Inflammatory macrophage (primary cell): ENCODE measurements at regions not wholly inside any gene's neighbourhood (a gene's known extent, or its start where the extent isn't known, plus 50 kb on each side); places are given as distances from the start of the nearest gene placed in this dataset.

Source experiments
- DNase-seq, 2 donors: peaks; one replicate each; pipeline ENCODE4 v3.0.0-alpha.2; 2020 to 2022

DNA sequence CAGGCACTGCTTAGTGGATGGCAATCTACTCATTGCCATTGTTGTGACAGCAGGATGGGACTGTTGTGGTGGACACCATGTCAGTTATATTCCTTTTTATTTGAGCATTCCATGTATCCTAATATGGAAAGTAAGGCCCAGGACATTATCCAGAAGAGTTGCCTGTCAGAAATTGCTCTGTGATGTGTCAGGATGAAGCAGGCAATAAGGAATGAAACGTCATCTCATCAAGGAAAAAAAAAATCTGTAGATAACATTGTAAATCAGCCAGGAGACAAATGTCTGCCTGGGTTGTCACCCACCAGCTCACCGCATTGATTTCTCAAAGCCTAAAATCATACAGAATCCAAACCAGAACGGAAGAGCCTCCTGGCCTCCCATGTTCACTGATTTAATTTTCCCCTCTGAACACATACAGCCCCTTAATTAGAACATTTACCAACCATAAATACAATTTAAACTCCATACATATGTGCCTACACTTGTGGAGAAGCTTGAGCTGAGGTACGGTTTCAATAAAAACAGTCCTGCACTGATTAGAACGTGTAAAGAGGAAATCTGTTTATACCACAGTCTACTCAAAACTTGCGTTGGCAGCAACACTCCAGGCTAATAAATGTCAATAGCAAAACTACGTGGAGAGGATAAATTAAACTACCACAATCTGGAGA is 73.9 kb downstream of the FOXD1 start:
- no peak for DNase-seq

DNA sequence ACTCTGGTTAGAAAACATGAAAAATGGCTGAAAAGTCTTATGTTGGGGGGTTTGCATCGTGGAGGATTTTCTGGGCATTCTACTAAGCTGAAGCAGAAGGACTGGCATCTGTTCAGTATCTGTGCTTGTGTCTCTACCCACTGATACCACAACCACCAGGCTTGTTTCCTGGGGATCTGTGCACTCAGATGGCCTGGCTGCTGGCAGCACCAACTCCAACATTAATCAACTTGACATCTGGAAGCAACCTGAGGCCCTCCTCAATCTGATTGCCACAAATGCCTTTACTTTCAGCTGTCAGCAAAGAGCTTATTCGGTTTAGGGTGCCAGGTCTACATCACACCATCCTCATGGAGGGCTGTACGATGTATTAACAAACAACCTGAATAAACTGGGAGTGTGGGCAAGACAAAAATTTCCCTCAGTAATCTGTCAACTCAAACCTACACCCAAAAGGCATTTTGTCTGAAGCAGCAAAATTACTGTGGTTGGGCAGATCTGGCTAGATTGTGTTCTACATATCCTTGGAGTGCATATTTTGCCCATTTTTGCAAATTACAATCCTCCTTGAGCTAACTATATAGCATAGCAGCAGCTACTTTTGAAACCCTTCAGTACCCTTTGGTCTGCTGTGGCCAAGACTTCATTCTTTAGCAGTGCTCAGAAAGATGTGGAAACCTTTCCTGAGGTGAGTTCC is 74.6 kb downstream of the FOXD1 start:
- no peak for DNase-seq

GRCh38 chr5:73370640-73371583 is 77.7 kb downstream of the FOXD1 start:
- DNase-seq: no peak

- no peak for DNase-seq
Observed at GRCh38 chr5:73370095-73370494, 78.5 kb downstream of the FOXD1 start.

GRCh38 chr5:73369278-73369677 is 79.3 kb downstream of the FOXD1 start:
- no peak for DNase-seq

- DNase-seq: peak; percentile 9 to 46
Observed at GRCh38 chr5:73367650-73368049, 80.9 kb downstream of the FOXD1 start.

DNA sequence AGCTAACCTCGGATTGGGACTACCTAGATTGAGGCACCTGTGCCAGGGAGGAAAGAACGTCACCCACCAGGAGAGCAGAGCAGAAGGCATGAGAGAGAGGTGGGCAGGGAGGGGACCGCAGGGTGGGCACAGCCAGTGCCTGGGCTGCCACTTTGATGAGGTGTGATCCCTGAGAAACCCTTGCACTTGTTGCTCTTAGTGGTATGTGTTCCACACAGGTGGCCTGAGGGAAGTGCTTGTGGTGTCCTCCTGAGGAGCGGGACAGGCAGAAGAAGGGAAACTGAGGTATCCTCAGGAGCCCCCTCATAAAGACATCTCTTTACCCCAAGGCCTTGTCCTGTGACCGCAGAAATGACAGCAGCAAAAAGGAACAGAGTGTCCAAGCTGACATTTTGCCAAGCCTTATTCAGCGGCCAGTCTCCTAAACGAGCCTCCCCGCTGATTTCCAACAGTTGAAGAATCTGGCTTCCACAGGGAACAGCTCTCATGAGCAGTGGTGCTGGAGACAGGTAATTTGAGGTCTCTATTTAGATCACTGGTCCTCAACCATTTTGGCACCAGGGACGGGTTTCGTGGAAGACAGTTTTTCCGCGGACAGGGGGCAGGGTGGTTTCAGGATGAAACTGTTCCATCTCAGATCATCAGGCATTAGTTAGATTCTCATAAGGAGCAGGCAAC is 82.4 kb downstream of the FOXD1 start:
- no peak for DNase-seq

DNA sequence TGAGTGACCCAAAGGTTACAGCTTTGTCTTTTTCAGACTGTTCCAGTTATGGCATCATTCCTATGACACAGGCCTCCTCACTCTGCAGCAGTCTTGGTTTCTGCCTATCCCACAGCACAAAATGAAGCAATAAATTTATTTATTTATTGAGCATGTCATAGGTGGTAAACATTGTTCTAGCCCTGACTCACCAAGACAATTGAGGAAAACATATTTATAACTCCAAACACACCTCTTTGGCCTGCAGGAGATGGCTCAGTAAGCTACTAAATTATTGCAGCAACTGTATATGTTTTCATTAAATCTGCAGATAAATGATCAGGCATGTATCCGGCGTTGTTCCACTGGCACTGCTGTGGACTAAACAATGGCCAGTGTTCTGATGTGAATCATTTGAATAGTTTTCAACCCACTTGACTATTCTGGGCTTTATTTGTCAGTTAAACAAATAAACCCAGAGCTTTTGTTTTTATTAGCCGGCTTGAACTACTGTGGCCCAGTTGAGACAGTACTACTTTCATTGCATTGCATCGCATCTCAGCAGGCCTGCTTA is 83.2 kb downstream of the FOXD1 start:
- DNase-seq: no peak

- DNase-seq: peak; percentile 57 to 70
Observed at GRCh38 chr5:73363911-73364730, 84.5 kb downstream of the FOXD1 start.

DNA sequence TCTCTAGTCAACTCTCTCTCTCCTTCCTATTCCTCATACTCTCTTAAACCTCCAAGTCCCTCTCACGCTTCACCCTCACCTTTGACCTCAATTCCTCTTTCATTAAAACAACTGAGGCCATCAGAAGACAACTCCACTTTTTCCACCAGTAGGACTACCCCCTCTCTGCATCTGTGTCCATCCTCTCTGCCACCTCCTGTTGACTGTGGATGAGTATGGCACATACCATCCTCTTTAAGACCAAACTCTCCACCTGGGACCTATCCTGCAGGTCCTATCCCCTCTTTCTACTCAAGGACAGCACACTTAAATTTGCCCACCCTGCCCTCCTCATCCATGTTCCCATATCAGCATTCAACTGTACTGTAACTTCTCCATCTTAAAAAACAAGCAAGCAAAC is 89.2 kb downstream of the FOXD1 start:
- no peak for DNase-seq

DNA sequence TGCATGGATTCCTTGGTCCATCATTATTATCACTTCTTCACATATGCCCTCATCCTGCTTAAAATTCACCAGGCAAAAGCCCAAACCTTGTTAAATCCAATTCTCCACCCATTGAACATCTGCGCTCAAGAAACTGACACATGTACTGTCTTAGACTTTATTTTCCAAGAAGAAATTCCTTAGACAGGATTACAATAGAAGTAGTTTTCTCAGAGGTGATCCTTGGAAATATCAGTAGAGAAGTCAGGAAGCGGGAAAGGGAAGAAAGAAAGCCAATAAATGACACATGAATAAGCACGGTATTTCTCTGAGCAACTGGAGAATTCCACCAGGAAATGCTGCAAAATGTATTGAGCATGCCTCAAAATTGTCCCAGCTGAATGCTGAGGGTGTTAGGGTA is 90.2 kb downstream of the FOXD1 start:
- no peak for DNase-seq

DNA sequence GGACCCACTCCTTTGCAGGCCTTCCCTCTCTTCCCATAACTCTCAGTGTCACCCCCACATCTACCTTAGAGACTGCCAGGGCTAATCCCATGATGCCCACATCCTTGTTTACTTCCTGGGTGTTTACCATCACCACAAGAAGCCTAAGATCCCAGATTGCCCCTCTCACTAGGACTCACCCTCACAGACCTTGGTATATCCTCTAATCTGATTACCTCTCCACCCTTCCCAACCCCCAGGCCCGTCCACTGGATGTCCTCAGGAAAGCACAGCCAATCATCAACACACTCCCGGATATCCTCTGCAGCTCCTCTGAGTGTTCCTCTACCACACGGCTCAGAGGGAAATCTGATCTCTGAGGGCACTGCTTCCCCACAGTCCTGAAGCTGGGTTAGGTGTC is 91.0 kb downstream of the FOXD1 start:
- DNase-seq: no peak

GRCh38 chr5:73355108-73355507 is 93.5 kb downstream of the FOXD1 start:
- no peak for DNase-seq

DNA sequence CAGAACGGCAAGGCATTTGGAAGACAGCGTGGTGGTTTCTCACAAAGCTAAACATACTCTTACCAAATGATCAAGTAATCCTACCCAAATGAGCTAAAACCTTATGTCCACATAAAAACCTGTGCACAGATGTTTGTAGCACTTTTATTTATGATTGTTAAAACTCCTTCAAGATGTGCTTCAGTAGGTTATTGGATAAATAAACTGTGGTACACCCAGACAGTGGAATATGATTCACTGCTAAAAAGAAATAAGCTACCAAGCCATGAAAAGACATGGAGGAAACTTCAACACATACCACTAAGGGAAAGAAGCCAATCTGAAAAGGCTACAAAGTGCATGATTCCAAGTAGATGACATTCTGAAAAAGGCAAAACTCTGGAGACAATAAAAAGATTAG is 94.2 kb downstream of the FOXD1 start:
- DNase-seq: no peak

GRCh38 chr5:73352649-73353230 is 95.8 kb downstream of the FOXD1 start:
- peak; percentile 3 to 41 for DNase-seq

DNA sequence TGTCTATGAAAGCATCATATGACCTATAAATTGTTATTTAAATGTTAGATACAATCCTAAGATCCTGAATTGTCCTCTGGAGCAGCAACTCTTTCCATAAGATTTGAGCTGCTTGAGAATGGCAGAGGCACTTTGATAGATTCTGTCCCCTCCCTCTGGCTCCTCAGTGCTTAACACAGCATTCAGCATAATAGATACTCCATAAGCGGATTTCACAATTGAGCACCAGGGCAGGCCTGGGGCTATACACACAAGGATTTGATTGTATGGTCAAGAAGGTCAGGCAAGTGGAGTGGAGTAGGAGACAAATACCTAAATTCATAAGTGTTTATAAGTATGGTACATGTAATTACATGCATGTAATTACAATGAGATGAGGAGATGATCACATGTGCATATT is 96.3 kb downstream of the FOXD1 start:
- DNase-seq: no peak

GRCh38 chr5:73351593-73351992 is 97.0 kb downstream of the FOXD1 start:
- DNase-seq: no peak

GRCh38 chr5:73346878-73347408 is 101.6 kb downstream of the FOXD1 start:
- DNase-seq: no peak

- DNase-seq: no peak
Observed at GRCh38 chr5:73344835-73345234, 103.7 kb downstream of the FOXD1 start.

DNA sequence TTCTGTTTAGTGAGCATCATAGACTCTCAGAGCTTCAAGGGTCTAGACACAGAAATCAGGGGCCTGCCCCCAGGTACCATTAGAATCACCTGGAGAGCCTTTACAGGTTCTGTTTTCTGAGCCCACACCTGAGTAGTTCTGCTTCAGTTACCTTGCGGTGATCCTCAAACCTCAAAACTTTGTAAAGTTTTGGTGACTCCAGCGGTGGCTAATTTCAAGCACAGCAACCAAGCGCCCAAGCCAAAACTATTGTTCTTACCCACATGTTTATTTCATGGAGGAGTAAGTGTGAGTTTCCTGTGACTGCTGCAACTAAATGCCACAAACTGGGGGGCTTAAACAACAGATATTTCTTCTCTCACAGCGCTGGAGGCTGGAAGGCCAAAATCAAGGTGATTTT is 108.9 kb downstream of the FOXD1 start:
- DNase-seq: no peak

DNA sequence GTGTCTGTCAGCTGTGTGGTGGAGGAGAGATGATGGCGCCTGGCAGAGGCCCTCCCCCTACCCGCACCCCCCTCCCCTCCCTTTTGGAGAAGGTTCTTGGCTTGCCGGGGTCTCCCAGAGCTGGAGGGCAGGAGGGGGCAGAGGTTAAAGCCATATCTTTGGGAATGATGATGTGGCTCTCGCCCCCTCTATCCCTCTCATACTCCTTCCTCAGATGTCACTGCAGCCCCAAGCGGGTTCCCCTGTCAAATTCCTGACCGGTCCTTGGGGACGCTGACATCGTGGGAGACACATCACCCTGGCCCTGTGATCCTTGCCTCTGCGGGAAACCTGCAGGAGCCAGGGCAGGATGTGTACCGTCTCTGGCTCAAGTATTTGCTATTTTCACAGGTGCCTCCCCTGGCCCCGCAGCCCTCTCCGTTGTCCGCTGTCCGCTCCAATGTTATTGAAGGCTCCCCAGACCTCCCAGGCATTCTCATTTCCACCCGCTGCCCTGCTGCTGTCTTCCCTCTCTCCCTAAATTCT is 109.5 kb downstream of the FOXD1 start:
- no peak for DNase-seq
